Breast epithelium (tissue), 3 donors: ENCODE measurements at regions not wholly inside any gene's neighbourhood (a gene's known extent, or its start where the extent isn't known, plus 50 kb on each side); places are given as distances from the start of the nearest gene placed in this dataset.

Experiments
- POLR2A ChIP-seq: fragments of 450-650 bp; IDR thresholded peaks from one replicate; pipeline ENCODE4 v1.6.1; 2016; ENCODE audit warnings: antibody characterized with exemption, mild to moderate bottlenecking, moderate library complexity
- TF ChIP-seq, protein P1 (sequence below), 3 donors: fragments of 450-650 bp; IDR thresholded peaks; one replicate each; pipeline ENCODE4 v1.5.1; 2016 to 2017; ENCODE audit warnings: antibody characterized with exemption in 3 of 3, mild to moderate bottlenecking in 3 of 3, moderate library complexity in 3 of 3

DNA sequence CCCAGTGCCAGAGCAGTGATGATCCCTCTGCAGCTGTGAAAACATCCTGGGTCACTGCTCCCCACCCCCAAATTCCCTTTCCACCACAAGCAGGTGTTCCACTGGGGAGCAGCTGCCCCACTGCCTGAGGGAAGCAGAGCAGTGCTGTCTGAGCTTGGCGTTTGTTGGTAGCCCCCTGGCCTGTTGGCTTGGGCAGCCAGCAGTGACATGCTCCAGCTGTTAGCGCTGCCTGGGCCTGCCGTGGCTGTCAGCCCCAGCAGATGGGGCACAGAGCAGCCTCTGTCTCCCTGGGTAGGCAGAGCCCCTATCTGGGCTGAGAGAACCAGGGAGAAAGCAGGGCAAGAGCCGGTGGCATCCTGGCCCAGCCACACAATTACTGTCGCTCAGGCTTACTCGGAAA lies 247.7 kb downstream of the GLI2 start:
- TF ChIP-seq, protein P1, sequence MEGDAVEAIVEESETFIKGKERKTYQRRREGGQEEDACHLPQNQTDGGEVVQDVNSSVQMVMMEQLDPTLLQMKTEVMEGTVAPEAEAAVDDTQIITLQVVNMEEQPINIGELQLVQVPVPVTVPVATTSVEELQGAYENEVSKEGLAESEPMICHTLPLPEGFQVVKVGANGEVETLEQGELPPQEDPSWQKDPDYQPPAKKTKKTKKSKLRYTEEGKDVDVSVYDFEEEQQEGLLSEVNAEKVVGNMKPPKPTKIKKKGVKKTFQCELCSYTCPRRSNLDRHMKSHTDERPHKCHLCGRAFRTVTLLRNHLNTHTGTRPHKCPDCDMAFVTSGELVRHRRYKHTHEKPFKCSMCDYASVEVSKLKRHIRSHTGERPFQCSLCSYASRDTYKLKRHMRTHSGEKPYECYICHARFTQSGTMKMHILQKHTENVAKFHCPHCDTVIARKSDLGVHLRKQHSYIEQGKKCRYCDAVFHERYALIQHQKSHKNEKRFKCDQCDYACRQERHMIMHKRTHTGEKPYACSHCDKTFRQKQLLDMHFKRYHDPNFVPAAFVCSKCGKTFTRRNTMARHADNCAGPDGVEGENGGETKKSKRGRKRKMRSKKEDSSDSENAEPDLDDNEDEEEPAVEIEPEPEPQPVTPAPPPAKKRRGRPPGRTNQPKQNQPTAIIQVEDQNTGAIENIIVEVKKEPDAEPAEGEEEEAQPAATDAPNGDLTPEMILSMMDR (IDR thresholded peaks at IDR 0.05): no peak
- no peak for TF ChIP-seq POLR2A
